GM21717 (cell line): ENCODE measurements at regions not wholly inside any gene's neighbourhood (a gene's known extent, or its start where the extent isn't known, plus 50 kb on each side); places are given as distances from the start of the nearest gene placed in this dataset.
A peak's percentile ranks its signal among the peaks of the same experiment; 100 is the strongest.

Experiments used
- ATAC-seq: cut with Tn5 transposase; IDR thresholded peaks from one replicate; pipeline ENCODE4 v1.9.1; 2021; ENCODE audit warnings: mild to moderate bottlenecking, moderate library complexity; ENCODE audit not compliant: unreplicated experiment

GRCh38 chr3:167895684-167896083 is 160.2 kb downstream of the SERPINI1 start:
- ATAC-seq: no peak

GRCh38 chr3:167895178-167895577 is 159.7 kb downstream of the SERPINI1 start:
- no peak for ATAC-seq

- no peak for ATAC-seq
Measured at GRCh38 chr3:167892205-167892604, 156.7 kb downstream of the SERPINI1 start.

- ATAC-seq: no peak
Measured at GRCh38 chr3:167887096-167887495, 151.6 kb downstream of the SERPINI1 start.

GRCh38 chr3:167886690-167887089 is 151.2 kb downstream of the SERPINI1 start:
- no peak for ATAC-seq

GRCh38 chr3:167885277-167885676 is 149.8 kb downstream of the SERPINI1 start:
- ATAC-seq: no peak

GRCh38 chr3:167884481-167884880 is 149.0 kb downstream of the SERPINI1 start:
- no peak for ATAC-seq

- no peak for ATAC-seq
Measured at GRCh38 chr3:167883452-167883851, 147.9 kb downstream of the SERPINI1 start.

- peak; percentile 90 for ATAC-seq
Measured at GRCh38 chr3:167882057-167882667, 146.6 kb downstream of the SERPINI1 start.

GRCh38 chr3:167880183-167880582 is 144.7 kb downstream of the SERPINI1 start:
- ATAC-seq: no peak

GRCh38 chr3:167876620-167877281 is 141.2 kb downstream of the SERPINI1 start:
- no peak for ATAC-seq
